Fibroblast of pulmonary artery (primary cell): ENCODE measurements at regions not wholly inside any gene's neighbourhood (a gene's known extent, or its start where the extent isn't known, plus 50 kb on each side); places are given as distances from the start of the nearest gene placed in this dataset.
"Not testable (repeated sequence)": the region's sequence is repeated elsewhere in the genome, so short reads cannot be mapped to it uniquely, and the experiment has no call there.

Experiments
- DNase-seq: peaks from one replicate; pipeline ENCODE4 v3.0.0-alpha.2; 2010; ENCODE audit warnings: low read depth
- H3K4me3 ChIP-seq: replicated peaks from 2 replicates; pipeline ENCODE4 v1.5.1; 2011; ENCODE audit warnings: low read depth, mild to moderate bottlenecking, control low read depth, low read length, moderate library complexity
- TF ChIP-seq, protein P1 (sequence below): IDR thresholded peaks from 2 replicates; pipeline ENCODE4 v1.5.1; 2011; ENCODE audit warnings: mild to moderate bottlenecking, control low read depth, low read length, inconsistent platforms; ENCODE audit errors: missing control alignments

DNA sequence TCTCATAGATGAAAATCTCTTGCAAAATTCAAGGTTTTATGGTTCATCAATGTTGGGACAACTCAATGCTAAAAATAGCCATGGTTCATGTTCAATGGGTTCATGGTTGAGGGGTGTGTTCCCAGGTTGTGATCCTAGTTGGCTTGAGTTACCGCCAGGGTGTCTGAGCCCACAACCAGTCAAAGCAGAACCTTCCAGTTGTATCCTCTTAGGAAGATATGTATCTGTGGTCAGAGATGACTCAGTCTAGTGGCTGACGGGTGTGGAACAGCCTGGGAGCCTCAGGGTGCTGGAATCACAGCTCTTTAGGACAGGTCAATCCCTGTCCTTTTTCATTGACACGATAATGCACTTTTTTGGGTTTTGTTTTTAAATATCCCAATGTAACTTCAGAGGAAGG lies 192.3 kb upstream of the NR3C2 start:
- H3K4me3 ChIP-seq = no peak overlapping the region
- no peak for DNase-seq
- TF ChIP-seq, protein P1, sequence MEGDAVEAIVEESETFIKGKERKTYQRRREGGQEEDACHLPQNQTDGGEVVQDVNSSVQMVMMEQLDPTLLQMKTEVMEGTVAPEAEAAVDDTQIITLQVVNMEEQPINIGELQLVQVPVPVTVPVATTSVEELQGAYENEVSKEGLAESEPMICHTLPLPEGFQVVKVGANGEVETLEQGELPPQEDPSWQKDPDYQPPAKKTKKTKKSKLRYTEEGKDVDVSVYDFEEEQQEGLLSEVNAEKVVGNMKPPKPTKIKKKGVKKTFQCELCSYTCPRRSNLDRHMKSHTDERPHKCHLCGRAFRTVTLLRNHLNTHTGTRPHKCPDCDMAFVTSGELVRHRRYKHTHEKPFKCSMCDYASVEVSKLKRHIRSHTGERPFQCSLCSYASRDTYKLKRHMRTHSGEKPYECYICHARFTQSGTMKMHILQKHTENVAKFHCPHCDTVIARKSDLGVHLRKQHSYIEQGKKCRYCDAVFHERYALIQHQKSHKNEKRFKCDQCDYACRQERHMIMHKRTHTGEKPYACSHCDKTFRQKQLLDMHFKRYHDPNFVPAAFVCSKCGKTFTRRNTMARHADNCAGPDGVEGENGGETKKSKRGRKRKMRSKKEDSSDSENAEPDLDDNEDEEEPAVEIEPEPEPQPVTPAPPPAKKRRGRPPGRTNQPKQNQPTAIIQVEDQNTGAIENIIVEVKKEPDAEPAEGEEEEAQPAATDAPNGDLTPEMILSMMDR = no peak

DNA sequence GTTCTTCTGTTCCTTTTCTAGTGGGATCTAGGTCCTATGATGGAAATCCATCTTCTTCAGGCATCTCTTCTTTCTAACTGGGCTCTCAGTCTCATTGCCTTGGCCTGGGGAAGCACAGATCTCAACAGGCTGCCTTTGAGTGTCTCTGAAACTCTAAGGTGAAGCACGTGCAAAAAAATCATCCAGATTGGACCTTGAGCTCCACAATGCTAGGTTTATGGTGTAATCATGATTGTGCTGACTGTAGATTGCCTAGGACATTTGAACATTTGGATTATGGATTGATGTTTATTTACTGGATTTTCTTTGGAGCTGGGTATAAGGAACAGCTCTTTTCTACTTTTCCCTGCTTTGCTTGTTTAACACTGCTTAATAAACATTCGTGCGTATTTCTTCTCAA lies 191.5 kb upstream of the NR3C2 start:
- TF ChIP-seq, protein P1 = no peak
- no peak for DNase-seq
- no peak overlapping the region for H3K4me3 ChIP-seq

DNA sequence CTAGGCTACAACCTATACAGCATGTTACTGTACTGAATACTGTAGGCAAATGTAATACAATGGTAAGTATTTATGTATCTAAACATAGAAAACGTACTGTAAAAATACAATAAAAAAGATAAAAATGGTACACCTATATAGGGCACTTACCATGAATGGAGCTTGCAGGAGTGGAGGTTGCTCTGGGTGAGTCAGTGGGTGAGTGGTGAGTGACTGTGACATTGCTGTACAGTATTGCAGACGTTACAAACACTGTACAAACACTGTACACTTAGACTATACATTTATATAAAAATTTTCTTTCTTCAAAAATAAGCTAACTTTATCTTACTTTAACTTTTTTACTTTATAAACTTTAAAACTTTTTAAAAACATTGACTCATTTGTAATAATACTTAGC lies 190.3 kb upstream of the NR3C2 start:
- TF ChIP-seq, protein P1 = no peak
- DNase-seq = no peak

DNA sequence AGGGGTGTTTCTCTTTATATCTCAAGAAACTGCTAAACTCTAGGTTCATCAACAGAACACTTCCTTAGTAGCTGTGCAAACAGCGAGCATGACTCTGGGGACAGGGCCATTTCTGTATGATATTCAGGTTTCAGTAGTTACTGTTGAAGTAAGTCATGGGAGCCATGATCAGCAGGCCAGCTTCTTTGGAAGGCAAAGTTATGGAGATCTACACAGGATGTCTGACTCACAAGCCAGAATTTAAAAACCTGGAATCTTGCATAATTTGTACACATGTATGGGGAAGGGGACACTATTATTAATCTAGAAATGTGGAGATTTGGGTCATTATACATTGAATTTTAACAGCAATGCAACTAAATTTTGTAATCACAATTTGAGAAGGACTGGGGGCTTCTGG lies 187.8 kb upstream of the NR3C2 start:
- TF ChIP-seq, protein P1 = no peak
- no peak for DNase-seq
- H3K4me3 ChIP-seq = no peak overlapping the region

More for the DNA sequence above, 190.3 kb upstream of the NR3C2 start:
- H3K4me3 ChIP-seq = no peak overlapping the region

DNA sequence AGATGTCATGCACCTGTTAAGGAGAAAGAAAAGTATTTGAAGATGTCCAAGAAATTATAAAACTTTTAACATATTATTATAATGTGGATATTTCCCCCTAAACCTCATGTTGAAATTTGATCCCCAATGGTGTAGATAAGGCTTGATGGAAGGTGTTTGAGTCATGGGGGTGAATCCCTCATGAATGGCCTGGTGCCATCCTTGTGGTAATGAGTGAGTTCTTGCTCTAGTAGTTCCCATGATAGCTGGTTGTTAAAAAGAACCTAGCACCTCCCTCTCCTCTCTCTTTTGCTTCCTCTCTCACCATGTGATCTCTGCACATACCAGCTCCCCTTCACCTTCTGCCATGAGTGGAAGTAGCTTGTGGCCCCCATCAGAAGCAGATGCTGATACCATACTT lies 176.6 kb upstream of the NR3C2 start:
- H3K4me3 ChIP-seq = no peak overlapping the region
- TF ChIP-seq, protein P1 = no peak
- no peak for DNase-seq

DNA sequence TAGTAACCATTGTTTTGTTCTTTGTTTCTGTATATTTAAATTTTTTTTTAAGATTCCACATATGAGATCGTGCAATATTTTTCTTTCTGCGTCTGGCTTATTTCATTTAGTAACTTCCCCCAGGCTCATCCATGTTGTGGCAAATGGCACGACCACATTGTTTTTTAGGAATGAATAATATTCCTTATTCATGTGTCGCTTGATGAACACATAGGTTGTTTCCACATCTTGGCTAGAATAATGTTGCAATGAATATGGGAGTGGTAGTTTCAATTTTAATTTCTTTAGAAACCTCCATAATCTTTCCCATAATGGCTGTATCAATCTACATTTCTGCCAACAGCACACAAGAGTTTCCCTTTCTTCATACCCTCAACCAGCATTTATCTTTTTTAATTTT lies 166.8 kb upstream of the NR3C2 start:
- TF ChIP-seq, protein P1 = no peak
- no peak overlapping the region for H3K4me3 ChIP-seq
- DNase-seq = no peak

DNA sequence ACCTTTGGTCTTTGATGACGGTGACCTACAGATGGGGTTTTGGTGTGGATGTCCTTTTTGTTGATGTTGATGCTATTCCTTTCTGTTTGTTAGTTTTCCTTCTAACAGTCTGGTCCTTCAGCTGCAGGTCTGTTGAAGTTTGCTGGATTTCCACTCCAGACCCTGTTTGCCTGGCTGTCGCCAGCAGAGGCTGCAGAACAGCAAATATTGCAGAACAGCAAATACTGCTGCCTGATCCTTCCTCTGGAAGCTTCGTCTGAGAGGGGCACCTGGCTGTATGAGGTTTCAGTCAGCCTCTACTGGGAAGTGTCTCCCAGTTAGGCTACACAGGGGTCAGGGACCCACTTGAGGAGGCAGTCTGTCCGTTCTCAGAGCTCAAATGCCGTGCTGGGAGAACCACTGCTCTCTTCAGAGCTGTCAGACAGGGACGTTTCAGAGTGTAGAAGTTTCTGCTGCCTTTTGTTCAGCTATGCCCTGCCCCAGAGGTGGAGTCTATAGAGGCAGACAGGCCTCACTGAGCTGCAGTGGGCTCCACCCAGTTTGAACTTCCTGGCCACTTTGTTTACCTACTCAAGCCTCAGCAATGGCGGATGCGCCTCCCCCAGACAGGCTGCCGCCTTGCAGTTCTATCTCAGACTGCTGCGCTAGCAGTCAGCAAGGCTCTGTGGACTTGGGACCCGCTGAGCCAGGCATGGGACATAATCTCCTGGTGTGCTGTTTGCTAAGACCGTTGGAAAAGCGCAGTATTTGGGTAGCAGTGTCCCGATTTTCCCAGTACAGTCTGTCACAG lies 156.4 kb upstream of the NR3C2 start:
- H3K4me3 ChIP-seq, DNase-seq: not testable (repeated sequence)
